ENCODE measurements at regions not wholly inside any gene's neighbourhood (a gene's known extent, or its start where the extent isn't known, plus 50 kb on each side); places are given as distances from the start of the nearest gene placed in this dataset.

- no peak for ATAC-seq (ENCODE audit: low read depth)
- CTCF ChIA-PET: no interaction called here
- H3K9me3 Mint-ChIP-seq: peaks cover 1% of the 10 kb centered on the region
Measured at GRCh38 chr3:74442683-74443082, 171.8 kb downstream of the CNTN3 start.

DNA sequence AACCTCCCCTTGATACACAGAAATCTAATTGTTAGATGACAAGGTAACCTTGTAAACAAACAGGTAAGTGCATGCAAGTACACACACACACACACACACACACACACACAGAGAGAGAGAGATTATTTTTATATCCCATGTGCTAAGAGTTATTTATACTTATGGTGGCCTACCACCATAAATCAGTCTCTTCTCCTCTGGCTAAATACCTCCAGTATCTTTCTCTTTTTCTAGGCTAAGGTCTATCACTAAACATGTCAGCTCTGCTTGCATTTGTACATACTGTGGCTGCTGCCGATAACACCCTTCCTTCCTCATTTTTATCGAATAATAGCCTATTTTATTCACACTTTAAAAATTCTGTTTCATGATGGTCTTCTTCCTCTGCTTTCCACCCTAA lies 172.4 kb downstream of the CNTN3 start:
- ChIA-PET CTCF (no interaction called here), POLR2A (no interaction called here)
- no peak overlapping the region for H3K4me3 Mint-ChIP-seq
- peaks cover 2% of the 10 kb centered on the region for H3K9me3 Mint-ChIP-seq
- TF ChIP-seq, protein P1, sequence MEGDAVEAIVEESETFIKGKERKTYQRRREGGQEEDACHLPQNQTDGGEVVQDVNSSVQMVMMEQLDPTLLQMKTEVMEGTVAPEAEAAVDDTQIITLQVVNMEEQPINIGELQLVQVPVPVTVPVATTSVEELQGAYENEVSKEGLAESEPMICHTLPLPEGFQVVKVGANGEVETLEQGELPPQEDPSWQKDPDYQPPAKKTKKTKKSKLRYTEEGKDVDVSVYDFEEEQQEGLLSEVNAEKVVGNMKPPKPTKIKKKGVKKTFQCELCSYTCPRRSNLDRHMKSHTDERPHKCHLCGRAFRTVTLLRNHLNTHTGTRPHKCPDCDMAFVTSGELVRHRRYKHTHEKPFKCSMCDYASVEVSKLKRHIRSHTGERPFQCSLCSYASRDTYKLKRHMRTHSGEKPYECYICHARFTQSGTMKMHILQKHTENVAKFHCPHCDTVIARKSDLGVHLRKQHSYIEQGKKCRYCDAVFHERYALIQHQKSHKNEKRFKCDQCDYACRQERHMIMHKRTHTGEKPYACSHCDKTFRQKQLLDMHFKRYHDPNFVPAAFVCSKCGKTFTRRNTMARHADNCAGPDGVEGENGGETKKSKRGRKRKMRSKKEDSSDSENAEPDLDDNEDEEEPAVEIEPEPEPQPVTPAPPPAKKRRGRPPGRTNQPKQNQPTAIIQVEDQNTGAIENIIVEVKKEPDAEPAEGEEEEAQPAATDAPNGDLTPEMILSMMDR (IDR thresholded peaks at IDR 0.05): no peak
- no peak overlapping the region for H3K27ac Mint-ChIP-seq
- H3K27me3 Mint-ChIP-seq: no peaks in the 10 kb centered on the region
- H3K4me1 Mint-ChIP-seq: no peaks in the 10 kb centered on the region
- intact Hi-C loops (cut with micrococcal nuclease): no loop called here
- no peaks in the 10 kb centered on the region for H3K36me3 Mint-ChIP-seq (ENCODE audit: low read depth)
- no peak for DNase-seq
- no peak for ATAC-seq (ENCODE audit: low read depth)

More at GRCh38 chr3:74442683-74443082, 171.8 kb downstream of the CNTN3 start:
- H3K4me1 Mint-ChIP-seq: no peaks in the 10 kb centered on the region
- H3K27ac Mint-ChIP-seq: no peak overlapping the region
- POLR2A ChIA-PET: no interaction called here
- no peaks in the 10 kb centered on the region for H3K36me3 Mint-ChIP-seq (ENCODE audit: low read depth)
- intact Hi-C loops (cut with micrococcal nuclease): no loop called here
- no peak for DNase-seq
- no peaks in the 10 kb centered on the region for H3K27me3 Mint-ChIP-seq
- TF ChIP-seq, protein P1 (IDR thresholded peaks at IDR 0.05): no peak
- no peak overlapping the region for H3K4me3 Mint-ChIP-seq

GRCh38 chr3:74436184-74436583 lies 178.3 kb downstream of the CNTN3 start:
- TF ChIP-seq, protein P1 (IDR thresholded peaks at IDR 0.05): no peak
- DNase-seq (no peak), ATAC-seq (ENCODE audit: low read depth) (no peak)
- peaks cover 5% of the 10 kb centered on the region for H3K9me3 Mint-ChIP-seq
- no peak overlapping the region for H3K4me3 Mint-ChIP-seq
- H3K27ac Mint-ChIP-seq: no peak overlapping the region
- intact Hi-C loops (cut with micrococcal nuclease): no loop called here
- no peaks in the 10 kb centered on the region for H3K36me3 Mint-ChIP-seq (ENCODE audit: low read depth)
- no peaks in the 10 kb centered on the region for H3K4me1 Mint-ChIP-seq
- ChIA-PET CTCF (no interaction called here), POLR2A (no interaction called here)
- H3K27me3 Mint-ChIP-seq: no peaks in the 10 kb centered on the region

DNA sequence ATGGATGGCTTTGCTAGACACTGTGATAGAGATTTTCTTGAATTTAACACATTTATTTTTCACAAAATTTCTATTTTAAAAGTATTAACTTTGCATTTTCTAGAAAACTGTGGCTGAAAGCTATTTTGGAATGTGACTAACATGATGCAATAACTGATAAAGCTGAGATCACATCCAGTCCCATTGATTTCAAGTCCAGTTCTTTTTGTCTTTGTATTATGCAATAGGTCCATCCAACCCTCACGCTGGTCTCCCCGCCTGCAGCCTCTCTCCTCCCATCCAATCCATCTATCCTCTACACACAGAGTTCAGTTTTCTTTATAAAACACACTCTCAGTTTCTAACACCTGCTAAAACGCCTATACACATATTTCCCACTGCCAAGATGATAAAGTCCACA lies 178.8 kb downstream of the CNTN3 start:
- POLR2A ChIA-PET: no interaction called here
- TF ChIP-seq, protein P1 (IDR thresholded peaks at IDR 0.05): no peak
- DNase-seq (no peak), ATAC-seq (ENCODE audit: low read depth) (no peak)
- Mint-ChIP-seq H3K4me1 (no peaks in the 10 kb centered on the region), H3K36me3 (ENCODE audit: low read depth) (no peaks in the 10 kb centered on the region), H3K4me3 (no peak overlapping the region), H3K27ac (no peak overlapping the region), H3K9me3 (peaks cover 5% of the 10 kb centered on the region), H3K27me3 (no peaks in the 10 kb centered on the region)
- CTCF ChIA-PET: no interaction called here
- intact Hi-C loops (cut with micrococcal nuclease): no loop called here

DNA sequence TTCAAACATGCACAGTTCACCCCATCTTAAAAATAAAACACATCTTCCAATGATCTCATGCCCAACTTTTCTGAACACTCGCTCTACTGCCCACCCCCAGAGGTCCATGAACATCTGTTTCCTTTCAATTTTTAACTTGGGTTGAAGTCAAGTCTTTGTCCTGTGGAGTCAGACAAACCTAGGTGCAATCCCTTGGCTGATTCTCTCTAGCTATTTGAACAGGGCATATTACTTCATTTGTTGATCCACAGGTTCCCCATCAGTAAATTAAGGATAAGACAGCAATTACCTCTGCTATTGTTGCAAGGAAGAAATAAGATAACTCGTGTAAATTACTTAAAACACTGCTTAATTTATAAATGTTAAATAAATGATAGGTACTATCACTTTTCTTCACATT lies 180.1 kb downstream of the CNTN3 start:
- no peak for ATAC-seq (ENCODE audit: low read depth)
- Mint-ChIP-seq H3K4me1 (no peaks in the 10 kb centered on the region), H3K36me3 (ENCODE audit: low read depth) (no peaks in the 10 kb centered on the region), H3K27me3 (no peaks in the 10 kb centered on the region), H3K9me3 (peaks cover 5% of the 10 kb centered on the region), H3K27ac (no peak overlapping the region), H3K4me3 (no peak overlapping the region)
- ChIA-PET CTCF (no interaction called here), POLR2A (no interaction called here)
- no peak for DNase-seq
- TF ChIP-seq, protein P1 (IDR thresholded peaks at IDR 0.05): no peak
- intact Hi-C loops (cut with micrococcal nuclease): no loop called here

All from activated B cell treated with CpG ODN at 0.5 μM for 24 hours (primary cell).